GM19238 (cell line): ENCODE measurements at regions not wholly inside any gene's neighbourhood (a gene's known extent, or its start where the extent isn't known, plus 50 kb on each side); places are given as distances from the start of the nearest gene placed in this dataset.

Experiments
- DNase-seq: peaks from one replicate; pipeline ENCODE4 v3.0.0; 2011; ENCODE audit warnings: low spot score; ENCODE audit not compliant: insufficient read length

DNA sequence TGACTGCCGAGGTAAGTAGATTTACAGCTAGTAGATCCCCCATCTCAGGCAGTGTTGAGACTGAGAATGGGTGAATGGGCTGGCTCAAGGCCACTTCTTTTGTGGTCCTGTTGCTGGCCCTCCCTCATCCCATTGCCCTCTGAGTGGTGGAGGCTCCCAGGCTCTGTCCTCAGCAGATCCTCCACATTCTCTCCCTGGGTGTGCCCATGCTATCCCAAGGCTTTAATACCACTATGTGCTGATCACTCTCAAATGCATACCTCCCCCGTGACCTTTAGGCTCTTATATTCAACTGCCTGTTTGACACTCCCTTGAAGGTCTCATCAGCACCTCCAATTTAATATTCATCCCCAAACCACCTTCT lies 271.8 kb downstream of the GLI2 start:
- no peak for DNase-seq

DNA sequence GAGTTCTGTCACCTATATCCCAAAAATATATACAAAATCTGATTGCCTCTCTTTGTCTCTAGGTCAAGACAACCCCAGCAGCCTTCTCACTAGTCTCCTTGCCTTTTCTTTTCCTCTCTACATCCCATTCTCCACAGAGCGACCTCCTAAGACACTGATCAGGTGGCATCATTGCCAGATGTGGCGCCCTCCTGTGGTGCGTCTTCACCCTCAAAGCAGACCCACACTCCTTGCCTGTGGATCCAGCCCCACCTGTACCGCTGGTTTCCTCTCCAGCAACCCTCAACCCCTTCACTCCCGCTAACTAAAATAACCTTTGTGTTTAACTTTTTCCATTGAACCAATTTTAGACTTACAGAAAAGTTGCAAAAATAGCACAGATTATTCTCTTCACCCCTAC lies 273.3 kb downstream of the GLI2 start:
- no peak for DNase-seq

DNA sequence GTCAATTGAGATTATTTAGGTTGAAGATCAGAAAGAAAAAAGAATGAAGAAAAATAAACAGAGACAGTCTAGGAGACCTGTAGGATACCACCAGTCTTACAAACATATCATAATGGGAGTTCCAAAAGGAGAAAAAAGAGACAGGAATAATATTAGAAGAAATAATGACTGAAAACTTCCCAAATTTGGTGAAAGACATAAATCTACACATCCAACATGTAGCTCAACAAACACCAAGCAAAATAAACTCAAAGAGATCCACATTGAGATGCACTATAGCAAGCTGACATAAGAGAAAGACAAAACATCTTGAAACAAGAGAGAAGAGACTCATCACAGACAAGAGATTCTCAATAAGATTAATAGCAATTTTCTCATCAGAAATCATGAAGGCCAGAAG lies 274.0 kb downstream of the TFCP2L1 start:
- no peak for DNase-seq

DNA sequence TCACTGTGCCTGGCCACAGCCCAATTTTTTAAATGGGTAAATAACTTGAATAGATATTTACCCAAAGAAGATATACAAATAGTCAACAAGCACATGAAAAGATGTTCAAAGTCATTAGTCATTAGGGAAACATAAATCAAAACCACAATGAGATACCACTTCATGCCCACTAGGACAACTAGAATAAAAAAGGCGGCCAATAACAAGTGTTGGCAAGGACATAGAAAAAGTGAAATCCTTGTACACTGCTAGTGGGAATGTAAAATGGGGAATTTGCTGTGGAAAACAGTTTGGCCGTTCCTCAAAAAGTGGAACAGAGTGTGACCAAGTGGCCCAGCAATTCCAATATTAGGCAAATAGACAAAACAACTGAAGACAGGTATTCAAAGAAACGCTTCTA lies 270.1 kb downstream of the TFCP2L1 start:
- no peak for DNase-seq

DNA sequence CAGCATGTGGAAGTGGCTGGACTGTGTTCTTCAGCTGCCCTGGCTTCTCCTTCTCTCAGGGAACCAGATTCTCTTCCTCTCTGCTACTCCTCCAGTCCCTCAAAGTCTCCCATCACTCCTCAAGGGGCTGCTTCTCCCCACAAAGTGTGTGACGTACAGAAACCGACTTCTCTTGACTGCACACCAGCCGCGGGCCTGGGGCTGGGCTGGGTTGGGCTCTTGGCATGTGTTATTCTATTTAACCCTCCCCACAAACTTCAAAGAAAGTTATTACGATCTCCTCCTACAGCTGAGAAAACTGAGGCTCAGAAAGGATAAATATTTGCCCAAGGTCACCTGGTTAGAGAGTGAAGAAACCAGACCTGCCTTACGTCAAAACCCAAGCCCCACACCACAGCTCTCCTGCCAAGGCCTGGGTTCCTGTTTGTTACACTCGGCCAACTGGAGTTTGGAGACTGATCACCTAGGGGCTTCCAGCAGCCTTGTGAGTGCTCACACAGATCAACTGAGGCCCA lies 269.0 kb downstream of the TFCP2L1 start:
- no peak for DNase-seq

DNA sequence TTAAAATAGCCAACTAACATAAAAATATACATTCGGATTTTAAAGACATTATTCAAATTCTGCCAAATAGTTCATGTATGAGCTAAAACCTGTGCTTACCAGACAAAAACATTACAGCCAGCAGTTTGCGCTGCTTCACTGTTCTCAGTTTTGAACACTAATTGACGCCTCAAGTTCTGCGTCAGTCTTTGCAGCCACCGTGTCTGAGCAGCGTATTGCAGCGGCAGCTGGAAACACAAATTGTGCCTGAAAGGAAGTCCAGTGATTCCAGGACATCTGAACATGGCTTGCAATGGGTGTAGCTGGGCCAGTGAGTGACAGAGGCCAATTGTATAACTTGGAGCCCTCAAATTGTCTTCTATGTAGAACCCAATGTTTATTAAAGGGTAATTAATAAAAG lies 267.6 kb downstream of the TFCP2L1 start:
- no peak for DNase-seq

DNA sequence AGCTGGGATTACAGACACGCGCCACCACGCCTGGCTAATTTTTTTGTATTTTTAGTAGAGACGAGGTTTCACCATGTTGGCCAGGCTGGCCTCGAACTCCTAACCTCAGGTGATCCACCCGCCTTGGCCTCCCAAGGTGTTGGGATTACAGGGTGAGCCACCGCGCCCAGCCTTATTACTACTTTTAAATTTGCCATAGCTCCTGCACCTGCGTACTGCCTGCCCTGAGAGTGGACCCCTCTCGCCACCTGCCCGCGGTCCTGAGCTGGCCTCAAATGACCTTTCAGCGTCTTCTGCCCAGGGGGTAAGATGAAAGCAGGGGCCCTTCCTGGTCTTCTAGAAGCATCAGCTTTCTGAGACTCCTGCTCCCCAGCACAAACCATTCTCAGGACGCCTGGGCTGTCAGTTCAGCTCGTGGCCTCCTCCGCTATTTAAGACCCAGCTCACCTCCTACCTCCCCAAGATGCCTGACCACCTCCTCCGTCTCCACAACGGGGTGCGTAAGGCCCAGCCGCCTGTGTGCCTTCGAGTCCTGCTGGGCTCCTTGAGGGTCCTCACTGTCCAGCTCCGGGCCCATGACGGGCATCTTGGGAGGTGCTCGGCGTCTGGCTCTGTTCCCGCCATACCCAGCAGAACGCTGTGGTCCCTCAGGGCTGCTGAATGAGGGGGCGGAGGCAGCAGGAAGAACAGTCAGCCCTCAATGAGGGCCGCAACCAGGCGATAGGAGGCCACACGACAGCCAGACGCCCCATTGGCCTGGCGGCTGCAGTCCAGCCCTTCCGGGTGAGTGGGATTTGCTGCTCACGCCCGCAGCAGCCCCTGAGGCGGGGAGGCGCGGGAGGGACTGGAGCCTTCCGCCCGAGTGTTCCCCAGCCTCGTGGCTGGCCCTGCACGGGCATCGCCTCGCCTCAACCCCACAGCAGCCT lies 266.6 kb downstream of the TFCP2L1 start:
- DNase-seq = no peak

DNA sequence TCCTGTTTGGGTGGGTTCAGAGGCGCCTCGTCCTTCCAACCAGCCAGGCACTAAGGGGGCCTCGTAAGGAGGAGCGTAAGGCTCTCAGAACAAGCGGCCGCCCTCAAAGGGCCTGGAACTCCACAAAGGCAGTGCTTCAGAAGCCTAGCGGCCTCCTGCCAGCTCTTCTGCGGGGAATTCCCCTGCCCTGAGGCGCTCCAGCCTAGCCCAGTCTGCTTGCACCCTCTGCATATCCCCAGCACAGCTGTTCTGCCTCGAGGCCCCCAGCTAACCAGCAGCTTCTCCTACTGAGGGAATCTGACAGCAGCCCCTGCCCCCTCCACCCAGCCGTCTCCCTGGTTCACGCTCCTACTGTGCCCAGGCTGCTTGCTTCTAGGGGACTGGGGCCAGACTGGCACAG lies 265.9 kb downstream of the TFCP2L1 start:
- DNase-seq = no peak

DNA sequence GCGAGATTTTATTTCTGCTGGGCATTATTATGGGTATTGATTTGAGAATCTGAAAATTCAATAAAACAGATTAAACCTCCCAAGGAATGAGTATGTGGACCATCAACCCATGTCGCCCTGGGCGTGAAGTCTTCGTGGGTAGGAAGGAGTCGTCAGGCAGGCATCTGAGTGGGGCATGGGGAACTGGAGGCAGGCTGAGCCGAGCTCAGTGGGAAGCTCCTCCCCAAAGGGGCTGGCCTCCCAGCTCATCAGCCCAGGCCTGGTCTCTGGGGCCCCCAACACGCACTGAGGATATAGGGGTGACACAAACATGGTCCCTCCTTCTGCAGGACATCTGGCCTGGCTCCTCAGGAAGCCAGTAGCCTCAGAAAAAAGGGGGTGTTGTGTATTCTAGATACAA lies 265.2 kb downstream of the TFCP2L1 start:
- DNase-seq = no peak

DNA sequence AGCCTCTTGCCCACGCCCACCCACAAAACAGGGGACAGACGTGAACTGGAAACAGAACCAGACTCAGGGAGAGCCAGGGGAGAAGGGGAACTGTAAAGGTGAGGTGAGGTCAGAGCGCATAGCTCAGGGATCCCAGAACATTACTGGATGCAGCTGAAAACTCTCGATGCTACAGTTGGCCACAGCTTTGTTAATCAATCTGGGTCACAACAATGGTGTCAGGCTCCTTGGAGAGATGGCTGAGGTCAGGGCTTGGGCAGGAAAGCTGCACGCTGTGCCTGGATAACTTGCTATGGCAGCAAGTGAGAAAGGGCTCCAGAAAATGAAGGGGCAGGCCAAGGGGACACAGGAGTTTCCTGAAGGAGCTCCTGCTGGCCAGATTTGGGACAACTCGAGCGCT lies 263.3 kb downstream of the TFCP2L1 start:
- DNase-seq = no peak

DNA sequence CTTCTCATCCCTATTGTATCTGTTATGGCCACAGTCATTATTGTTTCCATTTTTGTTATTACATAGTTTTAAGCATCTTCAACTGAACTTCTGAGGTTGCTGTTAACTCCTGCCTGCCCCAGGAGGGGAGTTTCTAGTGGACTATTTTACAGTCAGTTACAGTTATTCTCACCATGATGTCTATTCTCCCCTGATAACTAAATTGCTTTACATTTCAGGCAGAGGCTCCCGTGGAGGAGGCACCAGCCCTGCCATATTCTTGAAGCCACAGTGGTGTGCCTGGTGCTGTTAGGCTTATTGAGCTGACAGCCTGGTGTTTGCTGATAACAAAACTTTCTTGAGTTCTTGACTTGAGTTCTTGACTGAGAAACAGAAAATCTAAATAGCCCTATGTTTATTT lies 256.4 kb downstream of the TFCP2L1 start:
- no peak for DNase-seq

DNA sequence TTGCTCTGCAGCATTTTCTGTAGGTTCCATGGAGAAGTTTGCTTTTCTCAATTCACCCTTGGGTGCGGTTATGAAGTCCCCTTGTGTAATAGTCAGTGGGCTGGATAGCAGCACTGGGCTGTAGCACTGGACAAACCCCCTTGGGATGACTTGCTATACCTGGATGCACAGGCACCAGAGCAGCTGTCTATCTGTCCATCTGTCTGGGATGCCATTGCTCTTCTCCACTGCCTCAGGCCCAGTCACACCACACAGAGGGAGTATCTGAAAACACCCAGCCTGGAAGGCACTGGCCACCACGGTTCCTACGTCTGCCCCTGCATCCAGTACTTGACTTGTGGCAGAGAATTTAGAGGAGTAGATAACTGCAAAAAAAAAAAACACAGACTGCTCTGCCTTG lies 254.5 kb downstream of the TFCP2L1 start:
- DNase-seq = no peak

DNA sequence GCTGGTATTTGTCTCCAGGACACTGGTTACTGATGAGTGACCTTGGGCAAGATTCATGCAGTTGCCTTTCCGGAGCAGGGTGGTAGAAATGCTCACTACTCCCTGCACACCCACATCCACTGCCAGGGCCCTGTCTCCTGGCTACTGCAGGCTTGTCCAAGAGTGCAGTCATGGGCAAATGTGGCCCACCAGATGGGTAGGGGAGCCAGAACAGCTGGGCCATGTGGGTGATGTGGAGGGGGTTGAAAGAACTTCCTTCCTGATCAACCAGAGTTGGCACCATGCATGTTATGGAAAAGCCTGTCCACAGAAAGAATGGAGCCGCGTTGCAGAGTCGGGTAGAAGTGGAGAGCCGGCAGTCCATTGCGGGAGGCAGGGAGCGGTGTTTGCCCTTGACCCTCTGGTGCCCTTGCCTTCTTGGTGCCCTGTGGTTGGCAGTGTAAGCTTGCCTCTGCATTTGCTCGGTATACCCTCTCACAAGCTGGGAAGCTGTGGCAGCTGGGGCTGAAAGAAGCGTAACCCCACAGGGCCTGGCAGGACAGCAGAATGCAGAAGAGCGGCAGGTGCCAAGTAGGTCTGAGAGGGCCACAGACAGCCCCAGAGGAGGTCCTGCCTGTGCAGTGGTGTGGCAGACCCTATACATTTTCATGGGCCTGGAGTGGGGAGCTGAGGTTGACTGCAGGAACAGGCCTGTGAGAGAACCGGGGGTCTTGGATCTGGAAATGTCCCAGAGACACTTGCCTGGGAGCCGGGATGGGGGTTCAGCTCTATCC lies 253.2 kb downstream of the TFCP2L1 start:
- DNase-seq = no peak

DNA sequence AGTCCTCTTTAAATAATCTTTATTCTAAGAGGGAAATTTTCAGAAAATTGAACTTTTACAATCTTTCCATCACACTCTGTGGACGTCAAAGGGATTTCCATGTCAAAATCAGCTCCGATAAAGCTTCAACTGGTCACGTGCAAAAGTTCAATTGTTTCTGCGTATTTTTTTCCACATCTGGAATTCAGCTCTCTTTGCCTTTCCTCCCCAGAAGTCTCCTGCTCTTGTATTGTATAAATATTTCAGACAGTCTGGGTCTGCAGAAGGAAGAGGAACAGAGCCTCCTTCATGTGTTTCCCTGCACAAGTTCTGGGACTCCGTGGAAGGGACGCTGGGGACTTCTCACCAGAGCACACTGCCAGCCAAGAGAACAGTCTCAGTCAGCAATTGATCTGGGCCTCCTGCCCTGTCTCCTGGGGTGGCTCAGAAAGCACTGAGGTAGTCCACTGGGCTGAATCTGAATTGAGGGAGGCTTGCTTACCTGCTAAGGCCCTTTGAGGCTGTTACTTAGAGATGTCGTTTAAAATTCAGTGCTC lies 251.5 kb downstream of the TFCP2L1 start:
- no peak for DNase-seq

DNA sequence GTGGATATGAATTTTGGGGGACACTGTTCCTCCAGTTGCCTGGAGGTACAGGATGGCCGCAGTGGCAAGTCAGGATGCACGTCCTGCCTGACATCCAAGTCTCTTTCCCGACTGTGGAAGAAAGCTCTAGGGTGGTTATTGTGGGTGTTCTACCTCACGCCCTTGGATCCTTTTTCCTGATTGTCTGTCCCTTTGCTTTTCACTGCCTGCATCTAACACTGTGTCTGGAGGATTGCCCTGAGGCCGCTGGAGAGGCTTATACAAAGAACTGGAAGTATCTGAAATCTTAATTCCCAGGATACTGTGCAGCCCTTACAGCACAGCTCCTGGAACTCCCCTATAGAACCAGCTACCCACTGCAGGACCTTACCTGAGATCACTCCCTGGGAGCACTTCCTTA lies 250.5 kb downstream of the TFCP2L1 start:
- no peak for DNase-seq

DNA sequence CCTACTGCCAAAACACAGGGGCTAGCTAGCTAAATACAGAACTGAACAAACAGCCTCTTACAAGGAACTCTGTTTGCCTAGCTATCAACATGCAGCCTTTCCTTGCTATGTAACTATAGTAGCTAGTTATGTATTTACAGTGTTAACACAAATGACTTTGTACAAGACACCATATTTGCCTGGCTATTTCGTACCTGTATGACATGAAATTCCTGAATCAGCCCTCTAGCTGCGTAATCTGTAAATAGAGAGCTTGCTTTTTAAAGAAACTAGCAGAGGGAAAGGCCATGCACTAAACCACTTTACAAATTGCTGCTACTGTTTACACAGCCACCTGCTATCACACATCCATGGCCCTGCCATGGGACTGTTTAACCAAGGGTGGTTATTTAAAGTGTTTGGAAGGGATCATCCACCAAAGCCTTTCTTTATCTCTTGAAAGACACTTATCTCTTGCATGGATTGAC lies 248.7 kb downstream of the TFCP2L1 start:
- DNase-seq = no peak

DNA sequence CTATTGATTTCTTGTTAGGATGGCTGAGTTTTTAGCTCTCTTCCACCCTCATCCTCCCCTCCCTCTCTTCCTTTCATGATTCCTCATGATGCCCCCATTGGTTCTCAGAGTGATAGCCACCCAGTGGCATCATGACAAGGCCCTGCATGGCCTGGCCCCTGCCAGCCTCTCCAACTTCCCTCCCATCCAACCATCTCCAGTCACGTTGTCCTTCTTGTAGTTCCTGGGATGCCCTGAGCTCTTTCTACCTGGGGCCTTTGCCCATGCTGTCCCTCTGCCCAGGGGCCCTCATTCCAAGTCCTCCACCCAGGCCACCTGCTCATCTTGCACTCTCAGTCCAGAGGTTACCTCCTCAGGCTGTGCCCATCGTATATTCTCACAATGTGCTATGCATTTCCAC lies 247.5 kb downstream of the TFCP2L1 start:
- no peak for DNase-seq

DNA sequence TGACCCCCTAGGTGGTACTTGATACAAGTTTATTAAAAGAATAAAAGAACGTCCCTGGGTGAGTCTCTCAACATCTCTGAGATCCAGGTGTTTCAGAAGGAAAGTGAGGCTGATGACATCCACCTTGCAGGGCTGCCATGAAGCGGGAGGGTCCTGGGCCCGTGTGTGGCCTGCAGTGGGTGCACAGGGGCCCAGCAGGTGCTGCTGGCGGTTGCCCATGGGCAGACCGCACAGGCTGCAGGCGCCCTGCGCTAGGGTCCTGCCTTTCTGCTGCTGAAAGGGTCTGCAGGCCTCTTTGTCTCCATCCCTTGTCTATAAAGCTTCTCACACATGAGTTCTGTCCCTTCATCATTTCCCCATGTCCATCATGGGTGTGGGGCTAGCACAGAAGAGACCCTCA lies 247.0 kb downstream of the TFCP2L1 start:
- no peak for DNase-seq

DNA sequence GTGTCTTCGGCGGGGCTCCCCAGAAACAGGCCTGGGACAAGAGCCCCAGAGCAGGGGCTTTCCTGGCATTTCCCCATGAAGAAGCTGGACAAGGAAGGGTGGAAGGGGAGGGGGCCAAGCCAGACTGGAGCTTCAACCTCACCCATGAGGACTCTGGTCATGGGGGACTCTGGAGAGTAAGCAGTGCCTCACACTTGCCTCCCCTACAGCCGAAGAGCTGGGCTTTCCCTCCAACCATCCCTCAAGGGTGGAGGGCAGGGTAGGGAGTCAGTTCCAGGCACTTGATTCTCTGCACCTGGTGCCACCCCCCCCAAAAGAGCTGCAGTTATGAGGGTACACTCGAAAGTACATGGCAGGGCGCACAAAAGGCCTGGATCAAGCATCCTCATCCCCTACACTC lies 246.6 kb downstream of the TFCP2L1 start:
- no peak for DNase-seq

DNA sequence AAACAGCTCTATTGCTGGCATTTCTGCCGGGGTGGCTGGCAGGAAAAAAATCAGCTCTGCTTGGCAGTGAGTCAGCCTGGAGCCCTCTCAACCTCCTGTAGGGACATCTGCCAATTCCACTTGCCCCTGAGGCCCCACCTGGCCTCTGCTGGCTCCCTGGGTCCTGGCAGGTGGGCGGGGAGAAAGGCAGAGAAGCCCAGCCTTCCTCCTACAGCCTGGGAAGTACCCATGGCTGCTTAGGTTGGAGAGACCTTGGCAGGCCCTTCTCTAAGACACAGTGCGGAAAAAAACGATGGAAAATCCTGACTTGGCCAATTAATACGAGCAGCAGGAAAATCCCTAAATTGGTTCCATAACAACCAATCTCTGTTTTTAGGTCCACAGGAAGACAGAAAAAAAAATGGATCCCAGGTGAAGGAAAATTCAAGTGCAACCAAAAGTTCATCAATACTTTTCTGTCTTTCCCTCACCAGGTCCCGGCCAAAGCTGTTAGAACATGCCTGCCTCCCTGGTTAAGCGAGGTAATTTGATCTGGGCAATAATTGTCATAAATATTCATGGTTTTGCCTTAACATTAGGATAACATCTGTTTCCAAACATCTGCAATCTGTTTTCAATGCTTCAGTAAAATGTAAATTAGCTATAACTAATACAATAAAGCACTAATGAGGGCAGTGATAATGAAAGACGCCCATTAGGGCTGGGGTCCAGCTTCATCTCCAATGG lies 245.9 kb downstream of the TFCP2L1 start:
- DNase-seq = no peak

DNA sequence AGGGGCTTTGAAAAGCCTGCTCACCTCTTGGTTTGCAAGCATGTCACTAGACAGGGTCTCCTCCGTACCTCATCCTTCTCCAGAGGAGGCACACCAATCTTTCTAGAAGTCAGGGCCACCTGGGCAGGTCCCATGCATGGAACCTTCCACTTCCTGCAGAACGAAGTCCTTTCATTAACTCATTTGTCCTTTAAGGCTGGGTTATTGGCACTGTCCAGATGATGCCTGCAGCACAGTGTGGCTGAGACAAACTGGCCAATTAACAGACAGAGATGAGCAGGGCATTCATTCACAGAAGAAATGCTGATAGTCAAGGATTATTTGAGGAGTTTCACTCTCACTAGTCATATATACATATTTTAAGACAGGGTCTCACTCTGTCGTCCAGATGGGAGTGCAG lies 245.3 kb downstream of the TFCP2L1 start:
- no peak for DNase-seq

DNA sequence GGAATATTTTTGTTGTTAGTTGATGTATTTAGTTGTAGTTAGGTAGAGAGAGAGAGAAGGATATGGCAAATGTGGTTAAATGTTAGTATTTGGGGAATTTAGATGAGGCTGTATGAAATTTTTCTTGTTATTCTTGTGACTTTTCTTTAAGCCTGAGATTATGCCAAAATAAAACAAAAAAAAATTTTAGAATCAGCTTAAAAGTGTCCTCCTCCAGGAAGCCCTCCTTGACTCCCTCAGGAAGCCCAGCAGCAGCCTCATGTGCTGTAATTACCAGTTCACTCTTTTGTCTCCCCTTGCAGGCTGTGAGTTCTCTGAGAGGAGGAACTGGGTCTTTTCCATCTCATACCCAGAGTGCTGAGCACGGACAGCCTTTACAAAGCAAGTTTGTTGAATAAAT lies 243.5 kb downstream of the TFCP2L1 start:
- DNase-seq = no peak
